Retinal pigment epithelial cell (primary cell): ENCODE measurements at regions not wholly inside any gene's neighbourhood (a gene's known extent, or its start where the extent isn't known, plus 50 kb on each side); places are given as distances from the start of the nearest gene placed in this dataset.

Source experiments
- DNase-seq: peaks from one replicate; pipeline ENCODE4 v3.0.0-alpha.2; 2010; ENCODE audit warnings: low read depth
- H3K4me3 ChIP-seq: 2 replicates; pipeline ENCODE4 v1.5.1; 2011; ENCODE audit warnings: mild to moderate bottlenecking, low read length, control low read depth, moderate library complexity
- CTCF ChIP-seq: conservative IDR thresholded peaks from 2 replicates; pipeline ENCODE4 v1.5.1; 2011; ENCODE audit warnings: low read depth, low read length, control low read depth, inconsistent platforms

- H3K4me3 ChIP-seq: no peak overlapping the region
- no peak for DNase-seq
- TF ChIP-seq CTCF: no peak
Observed at GRCh38 chr1:193749868-193750267, 563.5 kb upstream of the B3GALT2 start.

GRCh38 chr1:193747579-193747978, 561.2 kb upstream of the B3GALT2 start:
- TF ChIP-seq CTCF: no peak
- H3K4me3 ChIP-seq: no peak overlapping the region
- DNase-seq: no peak

GRCh38 chr1:193741228-193741627, 554.8 kb upstream of the B3GALT2 start:
- H3K4me3 ChIP-seq: no peak overlapping the region
- DNase-seq: no peak
- TF ChIP-seq CTCF: no peak

- TF ChIP-seq CTCF: no peak
- H3K4me3 ChIP-seq: no peak overlapping the region
- DNase-seq: no peak
Observed at GRCh38 chr1:193740762-193741161, 554.3 kb upstream of the B3GALT2 start.

GRCh38 chr1:193736507-193736906, 550.1 kb upstream of the B3GALT2 start:
- DNase-seq: no peak
- TF ChIP-seq CTCF: no peak
- no peak overlapping the region for H3K4me3 ChIP-seq

- H3K4me3 ChIP-seq: no peak overlapping the region
- no peak for TF ChIP-seq CTCF
- no peak for DNase-seq
Observed at GRCh38 chr1:193733674-193734073, 547.3 kb upstream of the B3GALT2 start.

- no peak for TF ChIP-seq CTCF
- H3K4me3 ChIP-seq: no peak overlapping the region
- DNase-seq: peak; percentile 71
Observed at GRCh38 chr1:193730017-193730416, 543.6 kb upstream of the B3GALT2 start.
